Stimulated activated CD4-positive, alpha-beta T cell treated with anti-CD3 and anti-CD28 coated beads, TNF-alpha, amount 100 ng/mL, for 1 hour (primary cell): ENCODE measurements at regions not wholly inside any gene's neighbourhood (a gene's known extent, or its start where the extent isn't known, plus 50 kb on each side); places are given as distances from the start of the nearest gene placed in this dataset.

ENCODE experiments used
- DNase-seq, 3 donors: peaks; one replicate each; pipeline ENCODE4 v3.0.0-alpha.2; 2020; ENCODE audit warnings: low read depth in 3 of 3, low spot score in 1 of 3

DNA sequence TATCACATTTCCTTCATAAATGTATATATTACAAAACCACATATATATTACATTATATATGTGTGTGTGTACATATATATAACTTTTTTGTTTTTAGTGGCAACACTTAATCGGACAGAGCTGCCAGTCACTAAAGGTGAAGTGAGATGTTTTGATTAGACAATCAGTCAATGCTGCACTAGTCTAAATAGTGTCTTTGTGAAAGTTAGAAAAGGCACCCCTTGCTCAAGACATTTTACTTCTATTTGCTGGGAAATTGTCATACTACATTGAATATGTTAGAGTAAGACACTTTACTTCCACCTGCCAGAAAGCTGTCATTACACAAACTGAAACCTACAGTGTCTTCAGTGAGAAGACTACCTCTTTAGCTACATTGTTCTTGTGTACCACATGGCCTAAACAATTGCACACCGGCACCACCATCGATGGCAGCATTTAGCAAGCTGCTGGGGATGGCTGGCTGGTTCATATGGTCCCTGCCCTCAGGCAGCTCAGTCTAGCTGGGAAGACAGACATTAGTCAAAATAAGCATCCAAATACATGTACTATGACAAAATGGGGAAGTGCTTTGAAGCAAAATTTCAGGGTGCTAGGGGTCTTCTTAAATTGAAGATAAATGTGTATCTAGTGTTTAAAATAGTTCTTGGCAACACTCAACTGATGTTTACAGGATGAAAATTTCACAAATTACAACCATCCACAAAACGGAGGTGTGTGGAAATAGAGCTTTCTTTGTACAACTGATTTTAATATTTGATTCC lies 148.1 kb upstream of the GATB start:
- DNase-seq: no peak

DNA sequence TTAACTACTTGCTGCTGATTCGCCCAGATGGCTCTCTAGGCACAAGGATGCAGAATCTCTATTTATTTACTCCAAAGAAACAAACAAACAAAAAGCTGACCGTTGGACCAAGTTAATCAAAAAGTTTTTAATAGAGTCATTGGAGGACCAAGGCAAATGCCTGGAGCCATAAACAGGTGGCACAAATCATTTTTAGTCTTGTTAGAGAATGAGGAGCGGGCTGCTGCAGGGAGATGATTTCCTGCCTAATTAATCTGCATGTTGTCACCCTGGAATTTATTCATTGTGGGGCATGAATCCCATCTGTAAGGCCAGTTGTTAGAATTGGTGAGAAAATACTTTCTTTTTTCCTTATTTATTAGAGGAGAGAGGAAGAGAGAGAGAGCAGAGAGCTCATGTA lies 147.4 kb upstream of the GATB start:
- no peak for DNase-seq

DNA sequence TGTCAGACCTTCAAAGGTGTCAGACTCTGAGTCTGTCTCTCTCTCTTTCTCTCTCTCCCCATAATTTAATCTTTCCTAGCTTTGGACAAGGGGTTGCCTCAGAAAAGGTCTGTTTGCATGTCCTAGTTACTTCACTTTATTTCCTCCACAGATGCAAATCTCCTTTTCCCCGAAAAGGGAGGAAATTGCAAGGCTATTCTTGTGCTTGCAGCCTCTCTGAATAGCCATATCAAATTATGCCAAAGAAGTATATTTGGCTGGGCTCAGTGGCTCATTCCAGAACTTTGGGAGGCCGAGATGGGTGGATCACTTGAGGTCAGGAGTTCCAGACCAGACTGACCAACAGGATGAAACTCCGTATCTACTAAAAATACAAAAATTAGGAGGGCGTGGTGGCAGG lies 145.6 kb upstream of the GATB start:
- no peak for DNase-seq

DNA sequence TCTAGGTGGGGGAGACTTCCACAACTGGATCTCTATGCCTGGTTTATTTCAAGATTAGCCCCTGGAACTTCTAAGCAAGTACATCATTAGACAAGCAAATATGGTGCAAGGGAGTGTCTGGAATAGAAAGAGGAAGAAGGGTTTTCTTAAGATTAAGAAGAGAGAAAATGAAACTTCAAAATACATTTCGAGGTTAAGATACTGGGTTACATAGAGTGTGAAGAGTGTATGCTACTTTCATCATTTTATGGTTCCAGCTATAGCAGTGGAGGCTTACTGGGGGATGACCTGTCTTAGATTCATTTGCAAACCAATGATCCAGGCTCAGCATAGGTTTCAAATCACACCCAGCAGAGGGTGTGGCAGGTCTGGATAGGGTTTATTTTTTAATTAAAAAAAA lies 144.4 kb upstream of the GATB start:
- DNase-seq: no peak

DNA sequence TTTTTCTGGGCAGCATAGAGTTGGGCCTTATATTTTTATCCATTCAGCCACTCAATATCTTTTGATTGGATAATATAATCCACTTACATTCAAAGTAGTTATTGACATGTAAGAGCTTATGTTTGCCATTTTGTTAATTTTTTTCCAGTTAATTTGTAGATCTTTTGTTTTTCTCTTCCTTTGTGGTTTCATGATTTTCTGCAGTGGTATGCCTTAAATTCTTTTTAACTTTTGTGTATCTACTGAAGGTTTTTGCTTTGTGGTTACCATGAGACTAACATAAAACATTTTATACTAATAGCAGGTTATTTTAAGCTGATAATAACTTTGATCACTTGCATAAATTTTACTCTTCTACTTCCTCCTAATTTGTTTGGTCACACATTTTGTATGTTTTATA lies 140.8 kb upstream of the GATB start:
- no peak for DNase-seq

DNA sequence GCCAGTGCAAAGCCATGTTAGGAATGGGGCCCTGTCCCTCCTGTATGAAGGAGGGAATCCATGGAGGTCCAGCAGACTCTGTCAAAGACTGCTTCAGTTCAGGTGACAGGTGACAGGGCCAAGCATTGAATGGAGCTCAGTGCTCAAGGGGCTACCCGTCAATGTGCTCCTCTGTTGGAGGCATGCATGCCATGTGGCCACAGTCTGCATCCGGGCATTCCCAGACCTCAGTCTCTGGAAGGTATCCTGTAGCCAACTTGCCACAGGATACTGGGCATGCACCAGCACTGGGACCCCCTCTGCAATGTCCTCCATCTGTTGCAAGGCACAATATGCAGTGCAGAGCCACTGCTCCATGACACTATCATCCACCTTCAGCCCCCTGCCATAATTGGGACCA lies 136.1 kb upstream of the GATB start:
- DNase-seq: no peak

DNA sequence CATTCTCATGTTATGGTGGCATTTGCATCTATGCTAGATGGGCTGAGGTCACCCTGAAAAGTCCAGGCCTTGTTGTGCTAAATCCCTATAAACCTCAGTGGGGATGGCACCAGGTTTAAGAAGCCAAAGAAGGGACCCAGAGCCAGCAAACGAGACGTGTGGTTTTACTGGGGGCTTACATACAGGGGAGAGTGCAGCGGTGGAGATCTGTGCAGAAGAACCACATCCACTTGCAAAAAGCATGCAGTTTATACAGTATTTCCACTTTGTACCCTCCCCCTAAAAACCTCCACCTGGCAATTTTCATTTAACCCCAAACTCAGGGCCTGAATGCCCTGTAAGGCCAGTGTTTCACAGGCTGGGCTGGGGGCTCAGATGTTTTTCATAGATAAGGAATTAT lies 134.9 kb upstream of the GATB start:
- no peak for DNase-seq

DNA sequence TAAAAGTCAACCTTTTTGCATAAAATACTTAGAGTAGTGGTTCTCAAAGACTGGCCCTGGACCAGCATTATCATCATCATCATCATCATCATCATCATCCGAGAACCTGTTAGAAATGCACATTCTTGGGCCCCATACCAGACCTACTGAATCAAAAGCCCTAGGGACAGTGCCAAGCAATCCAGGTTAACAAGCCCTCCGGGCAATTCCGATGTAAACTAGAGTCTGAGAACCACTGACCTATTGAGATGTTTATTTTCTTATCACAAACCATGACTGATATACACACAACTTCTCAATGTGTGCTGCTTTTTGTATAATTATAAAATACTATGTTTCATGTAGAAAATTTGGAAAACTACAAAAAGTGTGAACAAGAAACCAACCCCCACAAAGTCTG lies 133.4 kb upstream of the GATB start:
- no peak for DNase-seq

DNA sequence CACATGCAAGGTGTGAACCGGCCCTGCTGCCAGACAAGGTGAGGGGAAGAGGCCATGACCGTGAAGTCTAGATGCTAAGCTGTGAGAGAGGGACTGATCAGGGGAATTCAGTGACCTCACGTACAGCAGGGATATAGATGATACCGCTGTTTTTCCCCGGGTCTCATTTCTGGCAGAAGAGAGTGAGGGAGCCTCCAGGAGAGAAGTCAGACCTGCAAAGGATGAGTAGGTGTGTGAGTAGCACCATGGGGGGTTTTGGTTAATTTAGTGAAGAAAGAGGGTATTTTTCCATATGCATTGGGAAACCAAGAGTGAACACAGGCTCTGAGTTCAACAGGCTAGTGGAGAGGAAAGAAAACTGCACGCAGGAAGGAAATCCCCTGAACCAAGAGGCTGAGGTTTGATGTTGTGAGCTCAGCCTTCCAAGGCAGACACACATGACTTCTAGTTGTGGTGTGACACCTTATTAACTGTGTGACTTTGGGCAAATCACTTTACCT lies 127.6 kb upstream of the GATB start:
- no peak for DNase-seq

DNA sequence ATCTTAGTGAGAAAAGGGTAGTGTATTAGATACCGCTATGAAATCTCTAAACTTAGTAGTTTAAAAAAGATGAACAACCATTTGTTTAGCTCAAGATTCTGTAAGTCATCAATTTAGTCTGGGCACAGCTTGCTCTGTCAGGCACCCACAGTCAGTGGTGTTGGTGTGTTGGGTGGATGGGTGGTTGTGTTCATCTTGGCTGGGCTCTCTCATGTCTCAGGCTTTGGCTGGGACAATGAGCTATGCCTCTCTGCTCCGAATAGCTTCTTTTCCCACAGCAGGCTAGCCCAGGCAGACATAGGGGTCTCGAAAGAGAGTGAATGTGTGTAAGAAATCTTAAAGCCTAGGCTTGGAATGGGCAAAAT lies 127.0 kb upstream of the GATB start:
- no peak for DNase-seq

DNA sequence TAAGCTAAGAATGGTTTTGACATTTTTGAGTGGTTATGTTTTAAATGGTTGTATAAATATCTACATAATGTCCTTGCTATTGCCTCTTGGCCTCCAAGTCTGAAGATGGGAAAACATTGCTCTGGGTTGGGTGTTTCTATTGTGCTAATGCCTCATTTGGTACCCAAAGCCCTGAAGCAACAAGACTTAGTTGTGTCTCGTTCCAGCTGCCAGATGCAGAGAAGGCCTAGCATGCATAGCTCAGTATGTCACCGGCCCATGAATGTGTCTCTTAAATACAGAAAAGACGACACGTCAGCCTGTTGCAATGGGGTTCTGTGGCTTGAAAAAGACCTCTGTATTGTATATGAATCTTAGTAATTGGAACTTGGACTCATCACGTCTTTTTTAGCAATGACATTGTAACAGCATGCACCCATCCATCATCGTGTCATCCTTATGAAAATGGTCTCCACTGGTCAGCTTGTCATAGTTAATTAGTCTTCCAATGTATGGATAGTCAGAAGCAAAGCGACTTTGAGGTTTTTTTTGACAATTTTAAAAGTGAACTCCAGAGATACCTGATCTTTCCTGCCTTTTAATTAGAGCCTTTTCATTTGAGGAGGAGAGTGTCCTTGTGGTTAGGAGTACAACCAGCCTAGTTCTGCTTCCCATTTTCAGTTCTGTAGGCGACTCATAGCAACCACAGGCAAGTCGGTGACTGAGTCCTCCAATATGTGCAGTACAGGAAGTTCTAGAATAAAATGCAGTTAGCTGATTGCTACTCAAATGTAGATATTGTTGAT lies 126.4 kb upstream of the GATB start:
- DNase-seq: no peak

DNA sequence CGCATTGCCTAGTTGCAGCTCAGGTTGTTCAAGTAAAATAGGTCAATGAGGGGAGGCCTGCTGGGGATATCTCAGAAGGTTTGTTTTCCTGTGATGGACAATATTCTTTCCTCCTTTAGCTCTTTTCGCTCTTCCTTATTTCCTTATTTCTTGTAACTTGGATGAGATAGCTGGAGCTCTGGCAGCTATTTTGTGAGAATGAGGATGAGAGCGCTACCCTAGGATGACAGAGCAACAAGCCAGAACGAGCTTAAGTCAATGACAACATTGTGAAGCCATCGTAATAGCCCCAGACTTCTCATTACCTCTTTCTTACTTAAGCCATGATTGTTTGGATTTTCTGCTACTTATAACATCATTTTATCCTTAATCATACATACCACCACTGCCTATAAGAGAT lies 124.3 kb upstream of the GATB start:
- no peak for DNase-seq

DNA sequence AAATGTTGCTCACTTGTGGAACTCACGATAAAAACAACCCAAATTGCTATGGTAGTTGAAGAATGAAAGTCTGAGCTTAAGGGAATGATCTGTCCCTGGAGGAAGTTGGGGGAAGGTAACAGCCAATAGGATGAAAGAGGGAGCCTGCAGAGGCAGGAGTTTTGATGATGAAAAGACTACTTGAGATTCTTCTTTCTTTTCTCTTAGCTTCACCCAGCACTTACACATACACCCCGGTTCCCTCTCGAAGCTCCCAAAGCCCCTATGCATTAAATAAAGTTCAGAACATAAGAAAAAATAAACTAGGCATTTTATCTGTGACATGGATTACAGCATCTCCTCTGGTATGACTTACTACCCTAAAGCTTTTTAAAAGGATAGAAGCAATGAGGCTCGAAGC lies 122.9 kb upstream of the GATB start:
- no peak for DNase-seq

DNA sequence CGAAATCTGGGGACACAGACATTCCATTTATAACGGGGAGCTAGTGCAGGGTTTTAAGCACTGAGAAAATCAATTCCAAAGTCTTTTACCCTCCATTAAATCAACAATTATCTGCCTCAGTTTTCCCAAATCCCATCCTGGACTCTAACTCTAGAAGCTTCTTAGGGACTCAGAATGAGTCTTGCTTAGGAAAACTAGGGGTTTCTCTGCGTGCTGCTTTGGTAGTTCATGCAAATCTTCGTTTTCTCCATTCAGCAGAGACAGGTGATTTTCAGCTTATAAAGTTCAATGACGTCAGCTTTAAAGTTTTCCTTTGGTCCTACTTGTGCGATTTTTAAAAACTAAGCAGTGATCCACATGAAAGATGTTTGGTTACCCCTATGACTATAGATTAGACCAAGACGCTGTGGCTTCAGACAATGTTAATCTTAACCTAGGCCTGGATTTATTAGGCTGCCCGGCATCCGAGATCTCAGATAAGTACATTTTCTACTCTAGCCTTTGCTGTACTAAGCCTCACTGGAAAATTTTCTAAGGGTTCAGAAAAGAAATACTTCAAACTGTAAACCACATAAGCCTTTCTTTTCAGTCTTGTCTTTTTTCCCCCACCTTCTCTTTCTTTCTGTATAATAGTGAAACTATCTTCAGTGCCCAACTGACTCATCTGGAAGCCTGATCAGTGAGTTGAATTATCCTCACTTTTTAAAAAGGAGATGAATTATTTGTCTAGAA lies 121.4 kb upstream of the GATB start:
- no peak for DNase-seq

DNA sequence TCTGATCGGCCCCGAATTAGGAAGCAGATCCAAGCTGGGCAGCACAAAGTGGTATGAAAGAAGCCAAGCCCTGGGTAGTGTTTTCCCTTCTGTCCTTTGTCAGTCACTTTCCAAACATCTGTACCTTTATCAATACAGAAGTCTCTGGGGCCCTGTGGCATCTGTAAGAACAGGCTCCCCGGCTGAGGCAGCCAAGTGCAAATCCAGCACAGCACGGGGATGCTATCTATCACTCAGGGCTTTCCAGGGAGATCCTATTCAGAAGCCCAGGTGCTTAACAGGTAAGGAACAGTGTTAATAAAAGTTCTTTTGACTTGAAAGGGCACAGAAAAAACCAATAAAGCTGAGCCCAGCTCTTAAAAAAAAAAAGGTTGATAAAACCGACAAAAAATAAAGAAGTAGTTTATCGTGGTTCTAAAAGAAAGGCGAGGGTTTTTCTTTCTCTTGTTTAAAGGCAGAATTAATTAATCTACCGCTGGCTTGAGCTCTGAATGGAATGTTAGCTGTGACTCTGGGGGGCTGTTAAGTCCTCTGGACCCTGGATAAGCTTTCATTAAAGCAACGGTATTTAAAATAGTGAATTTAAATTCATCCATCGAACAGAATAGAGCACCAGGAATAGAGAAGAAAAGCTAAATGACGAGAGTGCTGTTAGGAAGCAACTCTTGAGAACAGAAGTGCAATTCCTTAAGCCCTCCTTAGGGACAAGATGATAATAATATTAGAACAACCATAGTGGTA lies 119.1 kb upstream of the GATB start:
- DNase-seq: no peak

DNA sequence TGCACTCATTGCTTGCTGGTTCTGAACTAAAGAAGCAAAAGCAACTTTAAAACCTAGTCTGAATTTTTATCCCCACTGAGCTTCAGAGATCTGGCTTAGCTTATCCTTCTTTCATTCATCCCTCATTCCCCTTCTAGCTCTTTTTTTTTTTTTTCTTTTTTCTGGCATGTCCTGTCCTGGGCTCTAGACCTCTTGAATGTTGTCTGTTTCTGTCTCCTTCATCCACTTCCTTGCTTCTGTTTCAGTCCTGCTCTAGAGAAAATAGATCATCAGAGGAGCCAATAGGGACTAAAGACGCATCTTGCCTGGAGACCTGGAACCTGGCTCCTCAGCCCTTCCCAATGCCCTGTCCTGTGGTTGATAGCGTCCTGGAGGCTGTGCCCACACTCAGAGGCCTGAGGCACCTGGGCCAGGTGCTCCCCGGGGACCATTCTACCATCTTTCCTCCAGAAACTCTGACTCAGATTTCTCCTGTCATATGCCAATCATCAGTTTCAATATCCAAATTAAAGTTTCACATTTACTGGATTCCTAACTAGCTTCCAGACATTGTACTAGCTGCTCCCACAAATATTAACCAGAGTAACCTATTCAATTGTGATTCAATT lies 115.7 kb upstream of the GATB start:
- no peak for DNase-seq

DNA sequence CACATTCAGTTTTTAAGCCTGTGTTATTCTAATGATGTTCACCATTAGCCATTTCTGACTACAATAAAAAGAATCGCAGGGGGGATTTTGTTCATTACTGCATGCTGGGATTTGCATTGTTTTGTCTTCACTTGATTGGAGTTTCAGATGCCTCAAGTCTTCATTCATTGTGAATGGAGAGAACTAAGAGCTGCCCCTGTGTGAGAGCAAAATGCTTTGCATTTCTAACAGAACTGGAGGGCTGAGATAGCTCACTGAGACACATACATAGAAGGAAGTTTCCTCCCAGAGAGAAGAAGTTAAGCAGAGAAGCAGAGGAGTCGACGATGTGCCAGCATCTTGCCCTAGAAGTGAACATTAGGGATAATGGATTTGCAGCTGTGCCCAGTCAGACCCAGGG lies 113.5 kb upstream of the GATB start:
- no peak for DNase-seq

DNA sequence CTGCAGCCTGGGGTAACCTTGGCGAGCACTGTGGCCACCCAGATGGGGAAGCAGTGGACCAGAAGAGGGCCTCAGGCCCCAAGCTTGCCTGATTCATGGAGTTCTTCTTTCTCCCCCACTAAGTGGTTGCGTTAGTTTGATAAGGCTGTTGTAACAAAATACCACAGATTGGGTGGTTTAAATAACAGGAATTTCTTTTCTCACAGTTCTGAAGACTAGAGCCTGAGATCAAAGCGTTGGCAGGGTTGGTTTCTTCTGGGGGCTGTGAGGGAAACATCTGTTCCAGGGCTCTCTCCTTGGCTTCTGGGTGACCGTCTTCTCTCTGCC lies 105.7 kb upstream of the GATB start:
- DNase-seq: no peak

DNA sequence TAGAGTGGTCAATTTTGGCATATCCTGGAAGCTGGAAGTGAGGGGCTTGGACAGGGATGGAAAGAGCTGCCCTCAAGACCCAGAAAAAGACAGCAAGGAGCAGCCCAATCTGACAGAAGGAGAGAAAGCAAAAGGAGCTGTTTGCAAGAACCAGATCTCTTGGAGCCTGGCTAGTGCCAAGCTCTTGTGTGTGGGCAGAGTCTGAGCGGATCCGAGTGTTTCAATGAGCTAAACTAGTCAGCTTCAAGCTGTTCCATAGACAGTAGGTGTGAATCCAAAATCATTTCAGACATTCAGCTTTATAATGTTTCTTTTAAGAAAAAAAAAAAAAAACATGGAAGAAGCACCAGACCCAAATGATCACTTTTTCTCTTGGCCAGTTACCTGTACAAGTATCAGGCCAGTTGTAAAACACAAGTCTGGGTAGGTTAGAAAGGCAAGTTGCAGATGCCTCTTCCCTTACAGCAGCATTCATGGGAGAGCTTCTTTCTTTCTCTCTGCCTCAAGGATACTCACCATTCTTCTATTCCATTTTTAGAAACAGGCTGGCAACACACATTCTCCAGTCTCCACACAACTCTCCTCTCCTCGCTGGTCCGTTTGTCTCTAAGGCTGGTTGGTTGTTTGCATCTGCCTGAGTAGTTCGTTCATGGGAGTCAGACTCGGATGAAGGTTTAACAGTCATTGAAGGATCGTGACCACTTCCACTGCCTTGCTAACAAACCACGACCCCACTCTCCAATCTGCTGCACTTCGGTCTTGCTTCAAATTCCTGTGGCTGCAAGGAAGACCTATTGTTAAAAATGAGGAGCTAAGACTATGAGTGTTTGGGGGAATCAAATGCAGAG lies 105.2 kb upstream of the GATB start:
- no peak for DNase-seq

DNA sequence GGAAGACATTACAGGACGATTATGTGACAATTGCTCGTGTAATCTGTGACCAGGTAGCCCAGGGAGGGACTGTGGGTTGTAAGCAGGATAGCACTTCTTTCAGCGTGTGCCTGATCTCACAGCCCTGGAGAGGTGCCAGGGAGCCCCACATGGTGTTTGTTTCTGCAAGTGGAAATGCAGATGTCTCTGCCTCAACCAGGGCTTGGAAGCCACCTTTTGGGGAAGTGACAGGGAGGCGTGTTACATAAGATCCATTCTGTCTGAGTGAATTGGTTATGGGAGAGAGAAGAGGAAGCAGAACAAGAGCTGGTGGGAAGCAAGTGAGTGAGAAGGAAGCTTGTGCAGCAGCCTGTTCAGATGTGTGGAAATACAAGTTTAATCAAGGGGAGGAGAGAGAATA lies 104.5 kb upstream of the GATB start:
- no peak for DNase-seq
